ENCODE measurements at regions not wholly inside any gene's neighbourhood (a gene's known extent, or its start where the extent isn't known, plus 50 kb on each side); places are given as distances from the start of the nearest gene placed in this dataset.
"Not testable (repeated sequence)": the region's sequence is repeated elsewhere in the genome, so short reads cannot be mapped to it uniquely, and the experiment has no call there.

GRCh38 chrX:9390121-9390520 is 74.7 kb upstream of the TBL1X start:
- no peak for DNase-seq

DNA sequence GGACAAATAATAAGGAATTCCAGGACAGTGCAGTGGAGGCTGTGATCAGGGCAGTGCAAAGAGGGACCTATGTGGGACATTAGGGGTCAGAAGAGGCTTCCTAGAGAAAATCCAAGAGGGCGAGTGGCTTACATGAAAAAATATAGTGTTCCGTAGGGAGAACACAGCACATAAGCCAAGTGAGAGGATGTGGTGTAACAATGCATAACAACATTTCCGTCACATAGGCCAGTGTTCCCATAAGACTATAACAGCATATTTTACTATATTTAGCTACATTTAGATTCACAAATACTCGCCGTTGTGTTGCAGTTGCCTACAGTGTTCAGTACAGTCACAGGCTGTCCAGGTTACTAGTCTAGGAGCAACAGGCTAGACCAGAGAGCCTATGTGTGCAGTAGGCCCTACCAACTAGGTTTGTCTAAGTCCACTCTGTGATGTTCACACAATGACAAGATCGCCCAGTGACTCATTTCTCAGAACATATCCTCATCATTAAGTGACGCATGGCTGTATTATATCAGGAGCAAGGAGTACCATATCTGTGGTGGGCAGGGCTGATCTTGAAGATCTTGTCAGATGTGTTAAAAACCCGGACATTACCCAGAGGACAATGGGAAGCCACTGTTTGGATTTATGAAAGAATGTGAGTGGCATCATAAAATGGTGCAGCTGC is 74.0 kb upstream of the TBL1X start:
- DNase-seq, result no peak

GRCh38 chrX:9392445-9392844 is 72.4 kb upstream of the TBL1X start:
- no peak for DNase-seq

- no peak for DNase-seq
These were observed 71.3 kb upstream of the TBL1X start for GRCh38 chrX:9393571-9393970.

- no peak for DNase-seq
These were observed 70.6 kb upstream of the TBL1X start for GRCh38 chrX:9394212-9394611.

- no peak for DNase-seq
These were observed 67.9 kb upstream of the TBL1X start for GRCh38 chrX:9396930-9397329.

DNA sequence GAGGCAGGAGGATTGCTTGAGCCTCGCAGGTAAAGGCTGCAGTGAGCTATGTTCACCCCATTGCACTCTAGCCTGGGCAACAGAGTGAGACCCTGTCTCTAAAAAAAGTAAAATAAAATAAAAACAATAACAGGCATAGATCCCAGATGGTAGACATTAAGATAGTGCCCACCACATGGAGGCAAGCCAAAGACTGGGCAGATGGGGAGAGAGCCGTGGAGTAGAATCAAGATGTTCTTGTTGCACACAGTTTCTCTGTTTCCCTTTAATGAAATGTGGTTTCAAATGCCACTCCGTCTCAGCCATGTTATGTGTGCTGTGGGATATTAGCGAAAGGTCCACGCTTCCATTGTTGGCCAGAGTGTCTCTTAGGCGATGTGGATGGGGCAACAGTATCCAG is 63.8 kb upstream of the TBL1X start:
- DNase-seq, result no peak

DNA sequence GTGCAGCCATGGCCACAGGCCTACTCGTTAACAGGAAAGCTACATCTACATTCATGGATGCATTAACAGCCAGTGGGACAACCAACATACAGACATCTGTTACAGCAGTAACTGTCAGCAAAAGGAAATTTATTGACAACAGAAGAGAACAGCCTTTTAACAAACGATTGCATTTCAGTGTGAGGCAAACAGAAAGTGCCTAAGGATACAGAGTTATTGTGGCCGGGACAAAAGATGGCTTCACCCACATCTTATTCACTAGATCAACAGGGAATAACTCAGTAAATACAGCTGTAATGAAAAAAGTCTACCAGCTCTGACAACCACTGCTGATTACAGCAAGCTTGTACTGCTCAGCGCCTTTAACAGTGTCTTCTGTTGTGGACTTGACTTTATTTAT is 61.5 kb upstream of the TBL1X start:
- DNase-seq, result no peak

- not testable (repeated sequence) for DNase-seq
These were observed 59.2 kb upstream of the TBL1X start for GRCh38 chrX:9405635-9406034.

- DNase-seq, result not testable (repeated sequence)
These were observed 54.0 kb upstream of the TBL1X start for GRCh38 chrX:9410889-9411288.

- DNase-seq, result not testable (repeated sequence)
These were observed 53.2 kb upstream of the TBL1X start for GRCh38 chrX:9411682-9412081.

DNA sequence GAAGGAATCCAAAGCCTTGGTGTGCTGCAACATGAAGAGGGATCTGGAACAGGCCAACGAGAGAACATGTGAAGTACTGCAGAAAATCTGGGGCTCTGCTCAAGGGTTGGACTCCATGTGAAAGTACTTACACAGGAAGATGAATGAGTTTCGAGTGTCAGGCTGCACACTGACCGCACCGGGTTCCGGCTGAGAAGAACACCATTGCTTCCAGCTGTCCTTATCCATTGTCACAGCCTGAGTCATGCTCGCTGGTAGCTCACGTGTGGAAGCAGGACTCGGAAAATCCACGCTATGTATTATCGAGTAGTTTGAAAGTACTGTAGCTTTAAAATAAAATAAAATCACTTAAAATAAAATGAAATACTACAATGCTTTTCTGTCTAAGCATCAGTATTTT is 50.4 kb upstream of the TBL1X start:
- DNase-seq, result no peak

Measured in NCI-H187 treated with DMSO at 0.1 percent for 48 hours (cell line).